CD4-positive, alpha-beta T cell (primary cell): ENCODE measurements at regions not wholly inside any gene's neighbourhood (a gene's known extent, or its start where the extent isn't known, plus 50 kb on each side); places are given as distances from the start of the nearest gene placed in this dataset.

Source experiments
- ATAC-seq: fragments of 200-7000 bp; cut with Tn5 transposase; one replicate; pipeline ENCODE4 v1.10.0; 2022; ENCODE audit warnings: mild to moderate bottlenecking; ENCODE audit not compliant: poor library complexity
- CTCF ChIA-PET: fragments of 350-600 bp; sonication (Branson Sonifier 250); formaldehyde crosslinking; loops from one replicate; lab custom pipeline; 2021; ENCODE audit warnings: antibody characterized with exemption, inconsistent platforms; lab: Charles Lee
- POLR2A ChIA-PET: fragments of 350-600 bp; sonication (Branson Sonifier 250); formaldehyde crosslinking; loops from one replicate; lab custom pipeline; 2021; ENCODE audit warnings: antibody characterized with exemption, inconsistent platforms; lab: Charles Lee
- DNase-seq, 14 experiments: peaks; one replicate each; pipeline ENCODE4 v3.0.0-alpha.2; 2013 to 2020; ENCODE audit warnings: mixed read lengths in 2 of 14
- H3K27ac ChIP-seq, 2 donors: one replicate each; pipeline versions ENCODE4 v1.5.1 to v1.7.0; 2013; ENCODE audit warnings: low read length in 2 of 2, low read depth in 1 of 2, mild to moderate bottlenecking in 1 of 2
- H3K27me3 ChIP-seq, 2 experiments: 1 replicate in 1 of 2; 2 replicates in 1 of 2; pipeline versions ENCODE4 v1.6.1 to v1.7.0; 2013; ENCODE audit warnings: low read length in 2 of 2, control low read depth in 1 of 2, mild to moderate bottlenecking in 1 of 2, moderate library complexity in 1 of 2; ENCODE audit not compliant: insufficient read depth in 2 of 2, control insufficient read depth in 1 of 2
- H3K36me3 ChIP-seq: one replicate; pipeline ENCODE4 v1.6.1; 2013; ENCODE audit warnings: low read length, control low read depth; ENCODE audit not compliant: insufficient read depth
- H3K4me1 ChIP-seq: one replicate; pipeline ENCODE4 v1.6.1; 2013; ENCODE audit warnings: low read length, control low read depth; ENCODE audit not compliant: insufficient read depth
- H3K4me3 ChIP-seq: one replicate; pipeline ENCODE4 v1.5.1; 2013; ENCODE audit warnings: mild to moderate bottlenecking, low read length, moderate library complexity
- H3K9me3 ChIP-seq, 2 experiments: 1 replicate in 1 of 2; 2 replicates in 1 of 2; pipeline versions ENCODE4 v1.6.1 to v1.7.0; 2013; ENCODE audit warnings: low read length in 2 of 2, mild to moderate bottlenecking in 2 of 2, control low read depth in 1 of 2, moderate library complexity in 1 of 2; ENCODE audit not compliant: control insufficient read depth in 1 of 2, insufficient read depth in 1 of 2
- H3K27ac Mint-ChIP-seq: one replicate; pipeline ENCODE4 v1.8.0; 2020; ENCODE audit warnings: mixed read lengths
- H3K27me3 Mint-ChIP-seq: one replicate; pipeline ENCODE4 v1.8.0; 2021; ENCODE audit warnings: mixed read lengths
- H3K36me3 Mint-ChIP-seq: one replicate; pipeline ENCODE4 v1.8.0; 2021; ENCODE audit warnings: low read depth, mixed read lengths
- H3K4me1 Mint-ChIP-seq: one replicate; pipeline ENCODE4 v1.8.0; 2021; ENCODE audit warnings: low read depth, mixed read lengths
- H3K4me3 Mint-ChIP-seq: one replicate; pipeline ENCODE4 v1.8.0; 2020; ENCODE audit warnings: mild to moderate bottlenecking, mixed read lengths
- H3K9me3 Mint-ChIP-seq: one replicate; pipeline ENCODE4 v1.8.0; 2020; ENCODE audit warnings: mixed read lengths
- CTCF ChIP-seq: fragments of 200-600 bp; IDR thresholded peaks from one replicate; pipeline ENCODE4 v1.8.0; 2022; ENCODE audit warnings: antibody characterized with exemption, mild to moderate bottlenecking
- intact Hi-C, 2 experiments: fragments of 100-400 bp; cut with DNase I in 1 of 2; cut with micrococcal nuclease in 1 of 2; formaldehyde crosslinking; loops; one replicate each; pipeline versions ENCODE4 v1.15.1 to v1.9.0; 2023 to 2025; cut with DNase I, micrococcal nuclease

- ATAC-seq = no peak
- intact Hi-C loops = no loop called here
- CTCF ChIA-PET = no interaction called here
- POLR2A ChIA-PET = no interaction called here
- H3K36me3 ChIP-seq = no peaks in the 10 kb centered on the region
- H3K9me3 ChIP-seq = peaks cover 0 to 19% of the 10 kb centered on the region in 2 experiments
- DNase-seq = no peak
- Mint-ChIP-seq H3K9me3 (no peaks in the 10 kb centered on the region), H3K4me3 (no peak overlapping the region), H3K27ac (no peak overlapping the region), H3K36me3 (no peaks in the 10 kb centered on the region), H3K4me1 (no peaks in the 10 kb centered on the region), H3K27me3 (no peaks in the 10 kb centered on the region)
- TF ChIP-seq CTCF = no peak
- H3K4me1 ChIP-seq = no peaks in the 10 kb centered on the region
- H3K4me3 ChIP-seq = no peak overlapping the region
- H3K27me3 ChIP-seq = no peaks in the 10 kb centered on the region
- no peak overlapping the region for H3K27ac ChIP-seq
Observed at GRCh38 chr7:19488056-19488455, 220.8 kb downstream of the POLR1F start.

- H3K4me1 Mint-ChIP-seq = no peaks in the 10 kb centered on the region
- Histone ChIP-seq H3K4me1 (no peaks in the 10 kb centered on the region), H3K27ac (no peak overlapping the region), H3K9me3 (peaks cover 0 to 13% of the 10 kb centered on the region in 2 experiments), H3K4me3 (no peak overlapping the region), H3K27me3 (no peaks in the 10 kb centered on the region), H3K36me3 (no peaks in the 10 kb centered on the region)
- H3K9me3 Mint-ChIP-seq = no peaks in the 10 kb centered on the region
- H3K27ac Mint-ChIP-seq = no peak overlapping the region
- H3K4me3 Mint-ChIP-seq = no peak overlapping the region
- no peak for TF ChIP-seq CTCF
- no peak for ATAC-seq
- CTCF ChIA-PET = no interaction called here
- intact Hi-C loops = no loop called here
- no peaks in the 10 kb centered on the region for H3K27me3 Mint-ChIP-seq
- POLR2A ChIA-PET = no interaction called here
- no peaks in the 10 kb centered on the region for H3K36me3 Mint-ChIP-seq
- DNase-seq = no peak
Observed at GRCh38 chr7:19482628-19483027, 226.2 kb downstream of the POLR1F start.

- intact Hi-C loops = no loop called here
- Histone ChIP-seq H3K4me3 (no peak overlapping the region), H3K36me3 (no peaks in the 10 kb centered on the region), H3K9me3 (peaks cover 0 to 13% of the 10 kb centered on the region in 2 experiments), H3K27ac (no peak overlapping the region), H3K4me1 (no peaks in the 10 kb centered on the region), H3K27me3 (no peaks in the 10 kb centered on the region)
- H3K36me3 Mint-ChIP-seq = no peaks in the 10 kb centered on the region
- DNase-seq = no peak
- no peak for TF ChIP-seq CTCF
- H3K27me3 Mint-ChIP-seq = no peaks in the 10 kb centered on the region
- H3K4me3 Mint-ChIP-seq = no peak overlapping the region
- H3K9me3 Mint-ChIP-seq = no peaks in the 10 kb centered on the region
- ChIA-PET CTCF (no interaction called here), POLR2A (no interaction called here)
- H3K27ac Mint-ChIP-seq = no peak overlapping the region
- ATAC-seq = no peak
- no peaks in the 10 kb centered on the region for H3K4me1 Mint-ChIP-seq
Observed at GRCh38 chr7:19480383-19480782, 228.5 kb downstream of the POLR1F start.
